Testis (tissue), 2 donors: ENCODE measurements at regions not wholly inside any gene's neighbourhood (a gene's known extent, or its start where the extent isn't known, plus 50 kb on each side); places are given as distances from the start of the nearest gene placed in this dataset.

Source experiments
- DNase-seq: peaks from one replicate; pipeline ENCODE4 v3.0.0-alpha.2; 2019
- H3K27ac ChIP-seq, 2 donors: fragments of 200-600 bp; sonication (generic); one replicate each; pipeline ENCODE4 v1.5.1; 2019
- H3K27me3 ChIP-seq: fragments of 200-600 bp; sonication (generic); one replicate; pipeline ENCODE4 v1.5.1; 2019
- H3K36me3 ChIP-seq: fragments of 200-600 bp; sonication (generic); one replicate; pipeline ENCODE4 v1.5.1; 2017; ENCODE audit warnings: low read depth; ENCODE audit errors: missing control alignments
- H3K4me1 ChIP-seq: fragments of 200-600 bp; sonication (generic); one replicate; pipeline ENCODE4 v1.5.1; 2019
- H3K4me3 ChIP-seq, 2 donors: fragments of 200-600 bp; sonication (generic); one replicate each; pipeline ENCODE4 v1.5.1; 2017 to 2019
- H3K9me3 ChIP-seq: fragments of 200-600 bp; sonication (generic); one replicate; pipeline ENCODE4 v1.5.1; 2017
- POLR2A ChIP-seq: fragments of 450-650 bp; IDR thresholded peaks from one replicate; pipeline ENCODE4 v1.6.1; 2017; ENCODE audit warnings: antibody characterized with exemption, mild to moderate bottlenecking, moderate library complexity
- WGBS, 2 donors: methylation state at CpG; one replicate each; pipeline ENCODE4 v1.1.5; 2018; 5-methylcytosine and 5-hydroxymethylcytosine counted together
- intact Hi-C: fragments of 100-400 bp; cut with DNase I; formaldehyde crosslinking; loops from one replicate; pipeline ENCODE4 v1.15.1; 2023; ENCODE audit warnings: low total_unique reads
- TF ChIP-seq, protein P1 (sequence below), 3 experiments: fragments of 450-650 bp in 2 of 3; fragments of 200-600 bp in 1 of 3; sonication (generic) in 1 of 3; IDR thresholded peaks; one replicate each; pipeline ENCODE4 v1.5.1; 2016 to 2019; ENCODE audit warnings: antibody characterized with exemption in 3 of 3, mild to moderate bottlenecking in 2 of 3, moderate library complexity in 1 of 3

DNA sequence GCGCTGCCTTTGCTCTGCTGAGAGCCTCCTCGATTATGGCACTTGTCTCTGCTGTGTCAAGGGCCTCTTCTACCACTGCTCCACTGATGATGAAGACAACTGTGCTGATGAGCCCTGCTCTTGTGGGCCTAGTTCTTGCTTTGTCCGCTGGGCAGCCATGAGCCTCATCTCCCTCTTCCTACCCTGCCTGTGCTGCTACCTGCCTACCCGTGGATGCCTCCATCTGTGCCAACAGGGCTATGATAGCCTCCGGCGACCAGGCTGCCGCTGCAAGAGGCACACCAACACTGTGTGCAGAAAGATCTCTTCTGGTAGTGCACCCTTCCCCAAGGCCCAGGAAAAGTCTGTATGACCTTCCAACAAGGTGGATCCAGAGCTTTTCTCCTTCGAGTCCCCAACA, 106.8 kb upstream of the VAMP7 start:
- no peak overlapping the region for H3K27ac ChIP-seq
- H3K36me3 ChIP-seq = no peaks in the 10 kb centered on the region
- DNase-seq = no peak
- no peaks in the 10 kb centered on the region for H3K9me3 ChIP-seq
- 69 to 70% methylated on average over 3 to 8 of the region's 8 CpGs for WGBS, 2 donors
- no peaks in the 10 kb centered on the region for H3K4me1 ChIP-seq
- intact Hi-C loops = no loop called here
- no peak overlapping the region for H3K4me3 ChIP-seq
- no peaks in the 10 kb centered on the region for H3K27me3 ChIP-seq
- TF ChIP-seq, protein P1, sequence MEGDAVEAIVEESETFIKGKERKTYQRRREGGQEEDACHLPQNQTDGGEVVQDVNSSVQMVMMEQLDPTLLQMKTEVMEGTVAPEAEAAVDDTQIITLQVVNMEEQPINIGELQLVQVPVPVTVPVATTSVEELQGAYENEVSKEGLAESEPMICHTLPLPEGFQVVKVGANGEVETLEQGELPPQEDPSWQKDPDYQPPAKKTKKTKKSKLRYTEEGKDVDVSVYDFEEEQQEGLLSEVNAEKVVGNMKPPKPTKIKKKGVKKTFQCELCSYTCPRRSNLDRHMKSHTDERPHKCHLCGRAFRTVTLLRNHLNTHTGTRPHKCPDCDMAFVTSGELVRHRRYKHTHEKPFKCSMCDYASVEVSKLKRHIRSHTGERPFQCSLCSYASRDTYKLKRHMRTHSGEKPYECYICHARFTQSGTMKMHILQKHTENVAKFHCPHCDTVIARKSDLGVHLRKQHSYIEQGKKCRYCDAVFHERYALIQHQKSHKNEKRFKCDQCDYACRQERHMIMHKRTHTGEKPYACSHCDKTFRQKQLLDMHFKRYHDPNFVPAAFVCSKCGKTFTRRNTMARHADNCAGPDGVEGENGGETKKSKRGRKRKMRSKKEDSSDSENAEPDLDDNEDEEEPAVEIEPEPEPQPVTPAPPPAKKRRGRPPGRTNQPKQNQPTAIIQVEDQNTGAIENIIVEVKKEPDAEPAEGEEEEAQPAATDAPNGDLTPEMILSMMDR (IDR thresholded peaks at IDR 0.05) = no peak
- no peak for TF ChIP-seq POLR2A

DNA sequence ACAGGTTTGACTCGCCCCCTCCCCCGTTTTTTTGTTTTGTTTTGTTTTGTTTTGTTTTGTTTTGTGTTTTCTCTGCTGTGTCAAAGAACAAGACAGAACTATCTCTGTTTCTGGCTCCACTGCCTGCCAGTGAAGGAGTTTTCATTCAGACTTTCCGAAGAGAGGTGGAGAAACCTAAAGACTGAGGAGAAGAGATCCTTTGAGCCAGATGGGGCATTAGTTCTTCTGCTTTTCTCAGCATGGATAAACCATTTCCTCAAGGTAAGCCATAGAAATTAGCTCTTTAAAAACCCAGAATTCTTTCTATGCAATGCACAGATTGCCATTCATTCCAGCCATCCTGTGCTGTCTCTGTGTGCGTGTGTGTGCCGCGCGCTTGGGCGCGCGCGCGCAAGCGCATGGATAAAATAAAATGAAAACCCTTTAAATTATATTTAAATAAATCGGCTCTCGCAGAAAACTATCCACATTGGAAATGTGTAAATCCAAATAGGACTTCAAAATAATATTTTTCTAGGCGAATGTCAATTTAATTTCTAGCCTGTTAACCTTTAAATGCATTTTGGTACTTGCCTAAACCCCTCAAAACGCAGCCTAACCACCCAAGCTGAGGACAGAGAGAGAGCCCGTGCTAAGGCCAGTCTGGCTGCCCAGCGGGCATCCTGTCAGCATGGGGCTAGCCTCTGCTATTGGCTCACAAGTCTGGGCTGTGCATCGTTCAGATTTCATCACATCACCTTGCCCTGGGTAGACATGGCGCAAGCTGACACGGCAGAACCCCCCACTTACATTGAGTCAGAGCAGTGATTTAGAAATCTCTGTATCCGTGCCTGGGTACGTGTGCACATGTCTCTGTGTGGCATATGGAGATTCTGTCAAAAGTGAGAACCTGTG, 113.0 kb upstream of the VAMP7 start:
- Histone ChIP-seq H3K4me3 (peak overlapping the region; percentile 12 to 58), H3K4me1 (no peaks in the 10 kb centered on the region), H3K27me3 (no peaks in the 10 kb centered on the region), H3K9me3 (no peaks in the 10 kb centered on the region), H3K27ac (no peak overlapping the region), H3K36me3 (no peaks in the 10 kb centered on the region)
- TF ChIP-seq, protein P1 (IDR thresholded peaks at IDR 0.05) = no peak
- TF ChIP-seq POLR2A = no peak
- WGBS, 2 donors = 23 to 39% methylated on average over 21 to 24 of the region's 24 CpGs
- intact Hi-C loops = no loop called here
- no peak for DNase-seq

DNA sequence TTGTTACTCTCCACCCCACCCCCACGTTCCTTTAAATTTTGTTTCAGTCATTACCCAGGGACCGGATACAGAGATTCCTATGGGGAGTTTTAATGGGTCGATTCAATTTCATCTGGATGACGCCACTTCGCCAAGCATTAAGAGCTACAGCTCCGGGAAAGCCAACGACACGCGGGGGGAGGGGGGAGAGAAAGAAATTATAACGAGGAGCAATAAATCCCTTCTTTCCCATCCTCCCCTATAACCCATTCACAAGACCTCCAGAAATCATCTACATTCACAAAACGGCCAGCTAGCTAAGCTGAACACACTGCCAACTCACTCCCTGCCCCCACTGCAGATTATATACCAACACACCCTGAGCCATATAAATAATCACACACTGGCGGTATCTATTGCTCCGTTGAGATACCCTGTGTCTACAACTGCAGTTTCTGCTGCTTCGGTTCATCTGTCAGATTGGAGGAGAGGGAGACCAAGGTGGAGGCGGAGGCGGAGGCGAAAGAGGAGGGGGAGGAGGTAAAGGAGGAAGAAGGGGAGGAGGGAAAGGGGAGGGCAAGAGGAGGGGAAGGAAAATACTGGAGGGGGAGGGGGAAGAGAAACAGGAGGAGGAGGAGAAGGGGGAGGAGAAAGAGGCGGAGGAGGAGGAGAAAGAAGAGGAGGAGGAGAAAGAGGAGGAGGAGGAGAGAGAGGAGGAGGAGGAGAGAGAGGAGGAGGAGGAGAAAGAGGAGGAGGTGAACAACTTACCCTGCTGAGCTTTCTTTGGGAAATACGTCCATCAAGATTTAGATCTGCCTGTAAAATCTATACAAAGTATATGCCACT, 113.9 kb upstream of the VAMP7 start:
- intact Hi-C loops = no loop called here
- no peak for TF ChIP-seq POLR2A
- TF ChIP-seq, protein P1 (IDR thresholded peaks at IDR 0.05) = no peak
- H3K9me3 ChIP-seq = no peaks in the 10 kb centered on the region
- peak; percentile 40 for DNase-seq
- H3K4me3 ChIP-seq = peak overlapping the region; percentile 17 to 58
- H3K36me3 ChIP-seq = no peaks in the 10 kb centered on the region
- H3K27me3 ChIP-seq = no peaks in the 10 kb centered on the region
- H3K27ac ChIP-seq = peak overlapping the region in 1 of 2 donors; percentile 10
- no peaks in the 10 kb centered on the region for H3K4me1 ChIP-seq
- WGBS, 2 donors = 13 to 19% methylated on average over 19 of the region's 19 CpGs

- no peaks in the 10 kb centered on the region for H3K36me3 ChIP-seq
These were observed 114.8 kb upstream of the VAMP7 start for GRCh38 chrX:155766321-155766720.

More at GRCh38 chrX:155766321-155766720, 114.8 kb upstream of the VAMP7 start:
- Histone ChIP-seq H3K27ac (no peak overlapping the region), H3K4me1 (no peaks in the 10 kb centered on the region), H3K9me3 (no peaks in the 10 kb centered on the region), H3K27me3 (no peaks in the 10 kb centered on the region), H3K4me3 (no peak overlapping the region)
- 35 to 47% methylated on average over 1 of the region's 1 CpG for WGBS, 2 donors
- TF ChIP-seq, protein P1 (IDR thresholded peaks at IDR 0.05) = no peak
- intact Hi-C loops = no loop called here
- DNase-seq = no peak
